A673 (cell line): ENCODE measurements at regions not wholly inside any gene's neighbourhood (a gene's known extent, or its start where the extent isn't known, plus 50 kb on each side); places are given as distances from the start of the nearest gene placed in this dataset.

Source experiments
- CTCF ChIP-seq: fragments of 300-800, 200-600 bp; sonication (generic); conservative IDR thresholded peaks from 2 replicates; pipeline ENCODE4 v1.5.1; 2017; ENCODE audit warnings: low read depth, mild to moderate bottlenecking, antibody characterized with exemption, low read length, moderate library complexity, mixed read lengths
- EZH2 ChIP-seq: fragments of 200-600 bp; sonication (generic); IDR thresholded peaks from 2 replicates; pipeline ENCODE4 v1.6.1; 2017; ENCODE audit warnings: borderline replicate concordance, low read depth, mild to moderate bottlenecking, mixed read lengths, antibody characterized with exemption, low read length; ENCODE audit not compliant: poor library complexity, severe bottlenecking

GRCh38 chr2:121165038-121165542, 119.9 kb downstream of the TFCP2L1 start:
- TF ChIP-seq EZH2 = no peak
- no peak for TF ChIP-seq CTCF
